Superior temporal gyrus (tissue), 1 donor: ENCODE measurements at regions not wholly inside any gene's neighbourhood (a gene's known extent, or its start where the extent isn't known, plus 50 kb on each side); places are given as distances from the start of the nearest gene placed in this dataset.
"Not testable (repeated sequence)": the region's sequence is repeated elsewhere in the genome, so short reads cannot be mapped to it uniquely, and the experiment has no call there.

ENCODE experiments used
- DNase-seq: peaks from one replicate; pipeline ENCODE4 v3.0.0-alpha.2; 2016; ENCODE audit errors: extremely low spot score

GRCh38 chr16:65392806-65393565 lies 271.1 kb upstream of the CDH11 start:
- no peak for DNase-seq

- DNase-seq: no peak
Measured at GRCh38 chr16:65388592-65388991, 266.7 kb upstream of the CDH11 start.

DNA sequence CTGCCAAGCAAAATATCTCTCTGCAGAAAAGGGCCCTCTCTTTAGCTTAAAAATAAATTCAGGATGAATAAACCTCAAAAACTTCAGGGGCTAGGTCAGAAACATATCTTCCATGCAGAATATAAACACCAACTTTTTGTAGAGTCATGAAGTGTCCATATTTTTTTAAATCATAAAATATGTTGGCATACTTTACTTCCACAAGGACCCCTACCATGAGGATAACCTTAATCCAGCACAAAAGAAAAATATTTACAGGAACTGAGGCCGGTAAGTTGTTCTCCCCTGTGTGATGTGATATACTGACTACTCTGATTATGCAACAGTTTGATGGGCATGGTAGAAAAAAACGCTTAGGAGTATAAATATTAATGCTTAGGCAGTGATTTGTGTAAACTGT lies 264.8 kb upstream of the CDH11 start:
- no peak for DNase-seq

DNA sequence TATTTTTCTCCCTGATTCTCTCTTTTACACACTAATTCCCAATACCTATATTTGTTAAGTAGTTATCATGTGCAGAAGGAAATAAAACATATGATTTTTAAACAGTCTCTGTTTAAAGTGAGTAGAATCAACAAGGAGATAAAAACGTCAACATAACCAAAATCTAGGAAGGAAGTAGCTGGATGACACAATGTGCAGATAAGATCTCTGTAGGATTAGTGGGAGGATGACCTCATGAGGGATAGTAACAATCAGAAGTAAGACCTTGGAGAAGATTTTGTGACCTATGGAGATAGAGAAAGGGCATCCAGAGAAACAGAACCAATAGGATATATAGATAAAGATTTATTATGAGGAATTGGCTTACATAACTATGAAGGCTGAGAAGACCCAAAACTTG lies 262.6 kb upstream of the CDH11 start:
- DNase-seq: no peak

- DNase-seq: no peak
Measured at GRCh38 chr16:65377195-65377594, 255.3 kb upstream of the CDH11 start.

DNA sequence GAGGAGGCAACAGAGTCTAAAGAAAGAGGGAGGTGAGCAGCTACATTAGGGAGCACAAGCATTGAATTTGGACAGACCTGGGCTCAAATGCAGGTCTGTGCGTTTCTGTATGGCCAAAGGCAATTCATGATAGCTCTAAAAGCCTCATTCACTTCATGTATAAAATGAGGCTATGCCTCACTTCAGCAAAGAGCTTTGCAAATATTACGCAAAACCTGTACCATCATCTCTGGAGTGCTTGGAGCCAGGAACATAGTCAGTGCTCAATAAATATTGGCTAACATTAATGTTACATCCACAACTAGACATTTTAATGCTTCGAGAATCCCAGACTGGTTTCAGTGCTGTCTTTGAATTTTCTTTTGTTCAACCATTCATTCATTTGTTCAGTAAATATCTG lies 254.7 kb upstream of the CDH11 start:
- DNase-seq: no peak

DNA sequence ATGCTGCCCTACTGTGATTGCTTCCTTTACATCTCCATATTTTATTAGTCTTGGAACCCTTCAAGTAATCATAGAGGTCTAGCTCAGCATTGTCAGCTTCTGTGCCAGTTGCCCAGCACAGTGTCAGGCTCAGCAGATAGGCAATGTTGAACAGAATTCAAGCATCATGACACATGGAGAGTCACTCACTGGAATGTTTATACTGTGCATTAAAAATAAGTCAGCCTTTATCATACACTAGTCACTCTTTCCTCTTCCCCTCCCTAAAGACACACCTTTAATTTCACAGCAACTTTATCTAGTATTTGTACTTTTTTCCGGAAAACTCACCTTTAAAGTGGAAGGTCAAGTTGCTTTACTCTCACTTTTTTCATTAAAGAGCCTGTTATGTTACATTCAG lies 253.8 kb upstream of the CDH11 start:
- DNase-seq: no peak

DNA sequence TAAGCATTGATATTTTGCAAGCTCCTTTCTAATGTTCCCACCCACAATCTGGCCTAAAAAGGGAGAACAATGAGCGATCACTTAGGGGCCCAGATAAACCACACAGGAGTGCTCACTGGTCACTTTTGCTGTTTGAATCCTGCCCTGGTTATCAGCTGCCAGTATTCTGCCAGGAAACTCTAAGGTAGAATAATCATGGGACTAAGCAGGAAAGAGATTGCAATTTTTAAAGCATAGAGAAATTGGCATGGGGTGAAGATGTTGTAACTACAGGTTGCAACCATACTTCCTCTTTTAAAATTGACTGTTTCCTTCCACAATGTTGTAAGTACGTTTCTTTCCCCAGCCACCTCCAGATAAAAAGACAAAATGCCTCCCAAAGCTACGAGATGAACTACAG lies 251.2 kb upstream of the CDH11 start:
- no peak for DNase-seq

GRCh38 chr16:65372171-65372570 lies 250.3 kb upstream of the CDH11 start:
- DNase-seq: no peak

DNA sequence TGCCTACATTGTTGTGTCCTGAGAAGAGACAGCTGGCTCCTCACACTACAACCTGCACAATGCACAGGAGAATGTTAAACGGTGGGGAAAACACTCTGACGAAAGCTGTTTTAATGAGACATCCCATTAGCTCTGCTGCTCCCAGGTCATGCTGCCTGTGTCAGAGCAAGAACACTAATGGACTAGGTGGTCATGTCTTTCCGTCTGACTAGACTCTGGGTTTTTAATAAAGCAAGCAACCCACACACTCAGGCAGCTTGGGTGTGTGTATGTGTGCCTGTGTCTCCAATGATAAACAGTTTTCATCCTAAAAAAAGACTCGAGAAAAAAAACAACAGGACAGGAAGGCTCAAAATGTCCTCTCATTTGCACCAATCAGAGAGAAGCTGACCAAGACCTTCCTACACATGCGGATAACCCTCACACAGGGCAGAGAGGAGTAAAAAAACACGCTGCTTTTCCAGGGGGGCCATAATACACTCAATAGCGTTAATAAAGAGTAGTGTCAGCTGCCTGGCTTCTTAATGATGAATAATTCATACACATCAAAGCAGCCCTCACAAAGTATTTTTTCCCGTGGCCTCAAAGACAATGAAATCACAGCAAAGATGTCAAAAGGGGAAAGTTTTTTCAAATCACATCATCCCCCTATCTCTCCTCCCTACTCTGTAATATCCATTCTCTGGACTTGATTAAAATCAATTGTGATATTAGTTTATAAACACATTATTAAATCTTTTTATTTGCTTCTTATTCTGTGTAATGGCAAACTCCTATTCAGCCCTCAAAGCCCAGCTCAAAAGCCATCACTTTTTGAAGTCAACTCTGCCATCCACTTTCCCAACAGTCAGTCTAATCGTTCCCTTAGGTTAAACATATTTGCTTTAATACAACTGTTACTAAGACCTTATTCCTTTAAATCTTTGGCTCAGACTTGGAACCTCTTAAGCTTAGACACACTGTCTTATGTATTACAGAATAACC lies 244.2 kb upstream of the CDH11 start:
- no peak for DNase-seq

GRCh38 chr16:65356721-65357120 lies 234.9 kb upstream of the CDH11 start:
- DNase-seq: not testable (repeated sequence)

- DNase-seq: no peak
Measured at GRCh38 chr16:65355706-65356105, 233.8 kb upstream of the CDH11 start.

DNA sequence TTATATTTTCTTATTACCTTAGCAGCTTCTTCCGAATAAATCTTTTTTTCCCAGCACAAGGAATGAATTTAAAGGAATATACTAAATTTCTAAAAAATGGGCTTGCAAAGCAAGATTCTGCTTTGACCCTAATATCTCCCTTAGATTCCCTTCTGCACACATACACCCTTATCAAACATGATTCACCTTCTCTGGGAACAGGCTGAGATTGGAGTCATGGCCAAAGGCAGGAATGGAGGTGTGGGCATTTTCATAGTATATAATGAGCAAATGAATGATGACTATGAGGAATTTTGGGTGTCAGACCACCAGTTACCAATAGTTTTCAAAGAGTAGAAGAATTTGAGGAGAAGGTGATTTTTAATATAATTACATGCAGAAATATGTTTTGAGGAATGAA lies 231.3 kb upstream of the CDH11 start:
- no peak for DNase-seq

DNA sequence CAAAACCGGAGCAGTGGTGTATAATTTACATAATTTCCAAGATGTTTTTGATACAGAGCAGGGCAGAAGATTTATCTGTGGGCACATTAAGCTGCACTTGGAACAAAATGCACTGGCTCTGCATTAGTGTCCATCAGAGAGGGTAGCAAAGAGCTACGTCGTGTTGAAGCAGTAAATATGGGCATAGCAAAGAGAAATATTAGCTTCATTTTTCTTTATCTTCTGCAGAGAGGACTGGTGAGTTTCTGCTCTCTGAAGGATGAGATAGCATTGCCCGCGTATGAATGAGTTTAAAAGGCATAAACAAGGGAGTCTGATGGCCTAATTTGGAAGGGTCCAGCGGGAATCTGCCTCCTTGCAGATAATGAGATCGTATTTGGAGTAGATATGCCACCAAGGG lies 227.8 kb upstream of the CDH11 start:
- DNase-seq: no peak

DNA sequence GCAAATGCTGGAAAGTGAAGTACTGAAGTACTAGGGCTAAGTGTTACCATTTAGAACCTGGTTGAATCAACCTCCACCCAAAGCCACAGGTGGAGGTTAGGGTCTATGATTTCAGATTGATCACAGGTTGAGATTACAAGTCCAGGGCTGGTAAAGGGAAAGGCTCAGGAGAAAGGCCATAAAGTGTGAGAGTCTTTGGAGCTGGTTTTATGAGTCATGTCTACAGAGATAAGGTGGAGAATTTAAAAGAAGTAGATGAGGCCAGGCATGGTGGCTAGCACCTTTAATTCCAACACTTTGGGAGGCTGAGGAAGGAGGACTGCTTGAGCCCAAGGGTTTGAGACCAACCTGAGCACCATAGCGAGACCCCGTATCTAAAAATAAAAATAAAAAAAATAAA lies 221.7 kb upstream of the CDH11 start:
- DNase-seq: no peak

GRCh38 chr16:65342231-65342866 lies 220.5 kb upstream of the CDH11 start:
- DNase-seq: no peak

GRCh38 chr16:65339062-65339461 lies 217.2 kb upstream of the CDH11 start:
- no peak for DNase-seq

DNA sequence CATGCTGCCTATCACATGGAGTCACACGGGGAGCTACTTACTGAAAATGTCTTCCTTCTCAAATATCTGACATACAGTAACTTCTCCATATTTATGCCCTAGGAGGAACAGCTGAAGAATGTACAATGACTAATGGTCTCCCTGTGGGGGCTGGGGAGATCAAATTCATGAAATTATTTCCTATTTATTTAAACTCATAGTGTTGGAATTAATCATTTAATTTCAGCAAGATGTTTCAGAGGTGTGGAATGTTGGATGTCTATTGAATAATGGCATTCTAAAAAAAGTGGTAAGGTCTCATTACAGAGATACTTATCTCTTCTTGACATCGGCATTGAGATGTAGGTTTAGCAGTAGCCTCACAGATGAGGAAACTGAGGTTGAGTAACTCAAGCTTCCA lies 214.3 kb upstream of the CDH11 start:
- no peak for DNase-seq

- no peak for DNase-seq
Measured at GRCh38 chr16:65334081-65334480, 212.2 kb upstream of the CDH11 start.

- DNase-seq: no peak
Measured at GRCh38 chr16:65333283-65333682, 211.4 kb upstream of the CDH11 start.

DNA sequence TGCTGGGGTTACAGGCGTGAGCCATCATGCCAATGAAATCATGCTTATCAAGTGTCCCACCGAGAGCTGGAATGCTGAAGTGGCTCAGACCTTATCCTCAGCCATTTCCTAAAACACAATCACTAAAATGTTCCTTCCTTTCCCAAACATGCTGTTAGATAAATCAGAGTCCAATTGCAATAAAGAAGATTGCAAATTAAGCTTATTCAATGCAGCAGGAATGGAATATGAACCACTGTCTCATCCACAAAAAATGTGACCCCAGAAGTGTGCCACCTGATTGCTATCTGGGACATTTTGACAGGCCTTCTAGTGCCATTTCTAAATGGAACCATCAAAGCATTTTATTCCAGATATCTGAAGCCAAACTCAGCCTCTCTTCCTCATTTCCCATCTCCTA lies 205.5 kb upstream of the CDH11 start:
- no peak for DNase-seq

GRCh38 chr16:65323655-65324237 lies 201.9 kb upstream of the CDH11 start:
- no peak for DNase-seq
